ENCODE measurements at regions not wholly inside any gene's neighbourhood (a gene's known extent, or its start where the extent isn't known, plus 50 kb on each side); places are given as distances from the start of the nearest gene placed in this dataset.

- Mint-ChIP-seq H3K4me3 (no peak overlapping the region), H3K4me1 (no peaks in the 10 kb centered on the region), H3K36me3 (ENCODE audit: insufficient read depth in 1 of 3, low read depth in 3 of 3) (no peaks in the 10 kb centered on the region; a peak in 1 of 7 replicates), H3K27me3 (ENCODE audit: low read depth) (no peaks in the 10 kb centered on the region), H3K9me3 (no peaks in the 10 kb centered on the region; a peak in 1 of 5 replicates), H3K27ac (no peak overlapping the region)
- H3K9ac ChIP-seq (ENCODE audit: extremely low read depth, insufficient read length, low read length): no peak overlapping the region
- no CpG with 5 or more reads among the region's 5 CpGs for WGBS (ENCODE audit: extremely low coverage, insufficient read length, low lambda C conversion rate)
- no peak overlapping the region for H2BK20ac ChIP-seq (ENCODE audit: low read depth, low read length, poor library complexity, severe bottlenecking)
- H3K56ac ChIP-seq (ENCODE audit: insufficient read length, low read depth, low read length): no peak overlapping the region
- no peaks in the 10 kb centered on the region for H3K9me3 ChIP-seq (ENCODE audit: control insufficient read depth, low read depth, low read length)
- no peak overlapping the region for H2BK5ac ChIP-seq (ENCODE audit: insufficient read length, low read length)
- H4K91ac ChIP-seq (ENCODE audit: insufficient read length, low read depth, low read length): no peak overlapping the region
- H4K8ac ChIP-seq (replicated peaks; ENCODE audit: insufficient read length, low read depth, low read length): no peak overlapping the region
- no peaks in the 10 kb centered on the region for H3K27me3 ChIP-seq (ENCODE audit: insufficient read depth, low read length)
- H4K5ac ChIP-seq (ENCODE audit: insufficient read length, low read depth, low read length): no peak overlapping the region
- H2AK5ac ChIP-seq (ENCODE audit: insufficient read length, low read length): no peak overlapping the region
- H3T11ph ChIP-seq (ENCODE audit: low read length): no peak overlapping the region
- H3K27ac ChIP-seq (ENCODE audit: insufficient read length, low read depth, low read length): no peak overlapping the region
- H2BK120ac ChIP-seq (ENCODE audit: low read depth, low read length, poor library complexity, severe bottlenecking): no peak overlapping the region
- H3K4me2 ChIP-seq (ENCODE audit: insufficient read depth, insufficient read length, low read length): no peak overlapping the region
- H3K18ac ChIP-seq (ENCODE audit: insufficient read length, low read depth, low read length): no peak overlapping the region
- no peaks in the 10 kb centered on the region for H3K4me1 ChIP-seq (ENCODE audit: insufficient read depth, low read length)
- no peaks in the 10 kb centered on the region for H4K20me1 ChIP-seq (ENCODE audit: control insufficient read depth, insufficient read depth, insufficient read length)
- H3K79me1 ChIP-seq (ENCODE audit: insufficient read depth, low read depth, low read length, poor library complexity, severe bottlenecking): no peaks in the 10 kb centered on the region
- H3K79me2 ChIP-seq (ENCODE audit: insufficient read depth, low read length): no peaks in the 10 kb centered on the region
- no peak for DNase-seq
- no peak overlapping the region for H3K14ac ChIP-seq (ENCODE audit: insufficient read depth, low read length)
- H2AFZ ChIP-seq (ENCODE audit: low read length): no peak overlapping the region
- no peak overlapping the region for H3K4ac ChIP-seq (ENCODE audit: low read depth, low read length)
- H3K23me2 ChIP-seq (ENCODE audit: insufficient read length, low read depth, low read length, poor library complexity, severe bottlenecking): no peaks in the 10 kb centered on the region
- no peak for TF ChIP-seq CTCF (conservative IDR thresholded peaks at IDR 0.05)
- H2BK15ac ChIP-seq (ENCODE audit: low read depth, low read length): no peak overlapping the region
- no peak overlapping the region for H3K23ac ChIP-seq (ENCODE audit: insufficient read length, low read depth, low read length)
- H2BK12ac ChIP-seq (ENCODE audit: insufficient read length, low read depth, low read length): no peak overlapping the region
These were observed 439.0 kb downstream of the FBXO15 start for GRCh38 chr18:73708591-73708990.

Measured in H9 (cell line).